Type B pancreatic cell (in vitro differentiated cells): ENCODE measurements at regions not wholly inside any gene's neighbourhood (a gene's known extent, or its start where the extent isn't known, plus 50 kb on each side); places are given as distances from the start of the nearest gene placed in this dataset.
A peak's percentile ranks its signal among the peaks of the same experiment; 100 is the strongest.

Source experiments
- DNase-seq: peaks from one replicate; pipeline ENCODE4 v3.0.0; 2021; ENCODE audit warnings: mixed read lengths; ENCODE audit not compliant: unreplicated experiment; ENCODE audit errors: extremely low spot score
- H3K27ac Mint-ChIP-seq: 2 replicates; pipeline ENCODE4 v1.8.0; 2021; ENCODE audit warnings: mild to moderate bottlenecking, mixed read lengths
- H3K27me3 Mint-ChIP-seq: 2 replicates; pipeline ENCODE4 v1.8.0; 2021; ENCODE audit warnings: mixed read lengths
- H3K36me3 Mint-ChIP-seq: 2 replicates; pipeline ENCODE4 v1.8.0; 2021; ENCODE audit warnings: mixed read lengths
- H3K4me1 Mint-ChIP-seq: one replicate; pipeline ENCODE4 v1.8.0; 2021; ENCODE audit warnings: mixed read lengths; ENCODE audit not compliant: unreplicated experiment
- H3K4me3 Mint-ChIP-seq: 2 replicates; pipeline ENCODE4 v1.8.0; 2021; ENCODE audit warnings: mild to moderate bottlenecking, mixed read lengths
- H3K9me3 Mint-ChIP-seq: 2 replicates; pipeline ENCODE4 v1.8.0; 2021; ENCODE audit warnings: mixed read lengths
- TF ChIP-seq, protein P1 (sequence below): fragments of 200-600 bp; sonication (generic); conservative IDR thresholded peaks from 2 replicates; pipeline ENCODE4 v1.5.0; 2021; ENCODE audit warnings: antibody characterized with exemption, mild to moderate bottlenecking

GRCh38 chr13:102928941-102929675 is 83.3 kb downstream of the ERCC5 start:
- Mint-ChIP-seq H3K27me3 (no peaks in the 10 kb centered on the region), H3K27ac (peak overlapping the region; percentile 42), H3K9me3 (peaks cover 19% of the 10 kb centered on the region), H3K4me3 (peak overlapping the region; percentile 22), H3K36me3 (peaks cover 3% of the 10 kb centered on the region), H3K4me1 (peaks cover 18% of the 10 kb centered on the region)
- TF ChIP-seq, protein P1, sequence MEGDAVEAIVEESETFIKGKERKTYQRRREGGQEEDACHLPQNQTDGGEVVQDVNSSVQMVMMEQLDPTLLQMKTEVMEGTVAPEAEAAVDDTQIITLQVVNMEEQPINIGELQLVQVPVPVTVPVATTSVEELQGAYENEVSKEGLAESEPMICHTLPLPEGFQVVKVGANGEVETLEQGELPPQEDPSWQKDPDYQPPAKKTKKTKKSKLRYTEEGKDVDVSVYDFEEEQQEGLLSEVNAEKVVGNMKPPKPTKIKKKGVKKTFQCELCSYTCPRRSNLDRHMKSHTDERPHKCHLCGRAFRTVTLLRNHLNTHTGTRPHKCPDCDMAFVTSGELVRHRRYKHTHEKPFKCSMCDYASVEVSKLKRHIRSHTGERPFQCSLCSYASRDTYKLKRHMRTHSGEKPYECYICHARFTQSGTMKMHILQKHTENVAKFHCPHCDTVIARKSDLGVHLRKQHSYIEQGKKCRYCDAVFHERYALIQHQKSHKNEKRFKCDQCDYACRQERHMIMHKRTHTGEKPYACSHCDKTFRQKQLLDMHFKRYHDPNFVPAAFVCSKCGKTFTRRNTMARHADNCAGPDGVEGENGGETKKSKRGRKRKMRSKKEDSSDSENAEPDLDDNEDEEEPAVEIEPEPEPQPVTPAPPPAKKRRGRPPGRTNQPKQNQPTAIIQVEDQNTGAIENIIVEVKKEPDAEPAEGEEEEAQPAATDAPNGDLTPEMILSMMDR: no peak
- no peak for DNase-seq
